Osteoblast (primary cell): ENCODE measurements at regions not wholly inside any gene's neighbourhood (a gene's known extent, or its start where the extent isn't known, plus 50 kb on each side); places are given as distances from the start of the nearest gene placed in this dataset.

Experiments
- DNase-seq: peaks from one replicate; pipeline ENCODE4 v3.0.0; 2011; ENCODE audit warnings: low spot score, mixed read lengths; ENCODE audit not compliant: insufficient read length; ENCODE audit errors: missing footprints
- H2AFZ ChIP-seq: 2 replicates; pipeline ENCODE4 v1.6.0; 2011; ENCODE audit warnings: mild to moderate bottlenecking, low read length
- H3K27ac ChIP-seq: 2 replicates; pipeline ENCODE4 v1.5.1; 2011; ENCODE audit warnings: mild to moderate bottlenecking, low read depth, low read length, moderate library complexity
- H3K27me3 ChIP-seq: 2 replicates; pipeline ENCODE4 v1.6.0; 2012; ENCODE audit warnings: mild to moderate bottlenecking, control low read depth, inconsistent platforms, low read length, moderate library complexity; ENCODE audit not compliant: insufficient read depth
- H3K36me3 ChIP-seq: 2 replicates; pipeline ENCODE4 v1.5.1; 2011; ENCODE audit warnings: mild to moderate bottlenecking, low read length, control low read depth, moderate library complexity; ENCODE audit not compliant: insufficient read depth
- H3K4me1 ChIP-seq: 2 replicates; pipeline ENCODE4 v1.5.1; 2011; ENCODE audit warnings: mild to moderate bottlenecking, low read length, control low read depth, moderate library complexity; ENCODE audit not compliant: insufficient read depth
- H3K4me2 ChIP-seq: 2 replicates; pipeline ENCODE4 v1.6.0; 2011; ENCODE audit warnings: mild to moderate bottlenecking, low read length; ENCODE audit not compliant: insufficient read depth
- H3K4me3 ChIP-seq: fragments of 200-600 bp; sonication (generic); 3 replicates; pipeline ENCODE4 v1.5.1; 2012; ENCODE audit warnings: mild to moderate bottlenecking, low read length, inconsistent platforms; ENCODE audit not compliant: insufficient read depth
- H3K79me2 ChIP-seq: 2 replicates; pipeline ENCODE4 v1.6.0; 2012; ENCODE audit warnings: mild to moderate bottlenecking, low read length, control low read depth, inconsistent platforms; ENCODE audit not compliant: insufficient read depth
- H3K9me3 ChIP-seq: 2 replicates; pipeline ENCODE4 v1.5.1; 2011; ENCODE audit warnings: low read depth, low read length, control low read depth
- H4K20me1 ChIP-seq: 2 replicates; pipeline ENCODE4 v1.6.0; 2012; ENCODE audit warnings: mild to moderate bottlenecking, low read length, control low read depth; ENCODE audit not compliant: insufficient read depth
- CTCF ChIP-seq: IDR thresholded peaks from 2 replicates; pipeline ENCODE4 v1.5.1; 2011; ENCODE audit warnings: mild to moderate bottlenecking, low read depth, low read length, moderate library complexity; ENCODE audit errors: extremely low read depth

GRCh38 chr5:104533498-104533897 lies 970.9 kb upstream of the NUDT12 start:
- no peak overlapping the region for H2AFZ ChIP-seq
- H3K4me2 ChIP-seq: no peak overlapping the region
- H4K20me1 ChIP-seq: no peaks in the 10 kb centered on the region
- H3K9me3 ChIP-seq: no peaks in the 10 kb centered on the region
- no peak for DNase-seq
- no peaks in the 10 kb centered on the region for H3K36me3 ChIP-seq
- TF ChIP-seq CTCF: no peak
- H3K27me3 ChIP-seq: no peaks in the 10 kb centered on the region
- no peak overlapping the region for H3K4me3 ChIP-seq
- no peak overlapping the region for H3K27ac ChIP-seq
- no peaks in the 10 kb centered on the region for H3K79me2 ChIP-seq
- H3K4me1 ChIP-seq: no peaks in the 10 kb centered on the region

DNA sequence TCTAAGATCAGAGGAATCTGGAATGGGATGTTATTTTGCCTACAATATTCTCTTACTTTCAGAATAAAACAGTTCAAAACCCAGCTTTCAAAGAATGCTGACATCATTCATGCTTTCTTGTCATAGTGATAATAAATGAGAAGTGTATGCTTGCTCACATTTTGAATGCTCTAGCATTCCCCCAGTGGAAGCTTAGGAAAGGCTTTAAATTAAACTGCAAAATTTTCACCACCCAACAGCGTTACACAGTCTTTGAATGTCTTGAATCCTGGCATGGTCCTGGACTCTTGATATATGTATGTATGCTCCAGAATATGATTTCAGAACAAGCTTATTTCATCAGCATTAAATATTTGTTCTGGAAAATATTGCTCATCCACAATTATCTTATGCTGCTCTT lies 964.3 kb upstream of the NUDT12 start:
- no peak overlapping the region for H3K27ac ChIP-seq
- no peak for TF ChIP-seq CTCF
- no peak for DNase-seq

GRCh38 chr5:104513640-104514072 lies 951.1 kb upstream of the NUDT12 start:
- no peaks in the 10 kb centered on the region for H4K20me1 ChIP-seq
- H3K36me3 ChIP-seq: no peaks in the 10 kb centered on the region
- DNase-seq: no peak
- no peak overlapping the region for H3K4me3 ChIP-seq
- H3K4me1 ChIP-seq: peaks cover 14% of the 10 kb centered on the region
- no peak for TF ChIP-seq CTCF
- H3K27ac ChIP-seq: peak overlapping the region; percentile 47
- H2AFZ ChIP-seq: no peak overlapping the region
- peaks cover 2% of the 10 kb centered on the region for H3K9me3 ChIP-seq
- no peaks in the 10 kb centered on the region for H3K79me2 ChIP-seq
- peak overlapping the region; percentile 65 for H3K4me2 ChIP-seq
- H3K27me3 ChIP-seq: no peaks in the 10 kb centered on the region

More for the DNA sequence above, 964.3 kb upstream of the NUDT12 start:
- H3K4me1 ChIP-seq: no peaks in the 10 kb centered on the region
- H3K36me3 ChIP-seq: no peaks in the 10 kb centered on the region
- H3K27me3 ChIP-seq: no peaks in the 10 kb centered on the region
- no peaks in the 10 kb centered on the region for H3K9me3 ChIP-seq
- H3K4me3 ChIP-seq: no peak overlapping the region
- H4K20me1 ChIP-seq: no peaks in the 10 kb centered on the region
- H2AFZ ChIP-seq: no peak overlapping the region
- no peaks in the 10 kb centered on the region for H3K79me2 ChIP-seq
- H3K4me2 ChIP-seq: no peak overlapping the region

DNA sequence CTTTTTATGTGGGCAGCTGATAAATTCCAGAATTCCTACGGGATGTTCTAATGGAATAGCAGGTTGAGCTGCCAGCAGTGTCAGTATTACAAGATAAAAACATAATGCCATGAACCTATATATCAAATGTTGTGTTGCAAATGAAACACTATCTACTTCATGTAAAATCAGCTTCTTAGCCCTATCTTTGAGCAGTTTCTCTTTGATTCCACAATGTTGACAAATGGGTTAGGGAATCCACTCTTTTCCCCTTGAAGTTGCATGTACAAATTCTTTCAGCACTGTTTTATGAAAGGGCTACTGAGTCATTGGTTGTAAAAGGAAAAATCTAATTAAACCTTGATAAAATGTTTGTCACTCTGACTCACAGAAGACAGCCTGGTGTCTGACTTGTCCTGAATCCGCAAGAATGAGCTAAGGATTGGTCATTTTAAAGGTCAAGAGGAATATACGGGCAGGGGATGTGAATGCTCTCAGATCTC lies 950.6 kb upstream of the NUDT12 start:
- Histone ChIP-seq H3K27ac (peak overlapping the region; percentile 47), H4K20me1 (no peaks in the 10 kb centered on the region), H3K4me1 (peaks cover 14% of the 10 kb centered on the region), H3K4me3 (no peak overlapping the region), H3K79me2 (no peaks in the 10 kb centered on the region), H3K4me2 (peak overlapping the region; percentile 65), H3K36me3 (no peaks in the 10 kb centered on the region), H2AFZ (no peak overlapping the region), H3K27me3 (no peaks in the 10 kb centered on the region), H3K9me3 (peaks cover 2% of the 10 kb centered on the region)
- TF ChIP-seq CTCF: no peak
- no peak for DNase-seq
